ENCODE measurements at regions not wholly inside any gene's neighbourhood (a gene's known extent, or its start where the extent isn't known, plus 50 kb on each side); places are given as distances from the start of the nearest gene placed in this dataset.

- Histone ChIP-seq H3K9me3 (ENCODE audit: low read depth, low read length) (no peaks in the 10 kb centered on the region), H3K4me3 (peak overlapping the region; percentile 58), H3K27ac (peak overlapping the region; percentile 91), H3K9ac (ENCODE audit: insufficient read length) (peak overlapping the region; percentile 10), H3K36me3 (ENCODE audit: insufficient read depth, low read length) (no peaks in the 10 kb centered on the region)
- peak; percentile 53 for DNase-seq (ENCODE audit: low read depth, low spot score)
- TF ChIP-seq POLR2AphosphoS5 (IDR thresholded peaks at IDR 0.05; ENCODE audit: borderline replicate concordance, low read depth, low read length) (no peak), FOXP2 (optimal IDR thresholded peaks at IDR 0.05; ENCODE audit: control extremely low read depth, extremely low read length, insufficient read depth) (no peak), EZH2 (IDR thresholded peaks at IDR 0.05) (no peak)
These were observed 69.3 kb upstream of the LDB2 start for GRCh38 chr4:16967722-16968121.

GRCh38 chr4:16959305-16959704, 60.9 kb upstream of the LDB2 start:
- H3K36me3 ChIP-seq (ENCODE audit: insufficient read depth, low read length): no peaks in the 10 kb centered on the region
- H3K4me3 ChIP-seq: no peak overlapping the region
- no peaks in the 10 kb centered on the region for H3K9me3 ChIP-seq (ENCODE audit: low read depth, low read length)
- TF ChIP-seq FOXP2 (optimal IDR thresholded peaks at IDR 0.05; ENCODE audit: control extremely low read depth, extremely low read length, insufficient read depth) (no peak), POLR2AphosphoS5 (IDR thresholded peaks at IDR 0.05; ENCODE audit: borderline replicate concordance, low read depth, low read length) (no peak), EZH2 (IDR thresholded peaks at IDR 0.05) (no peak)
- H3K9ac ChIP-seq (ENCODE audit: insufficient read length): no peak overlapping the region
- DNase-seq (ENCODE audit: low read depth, low spot score): no peak
- H3K27ac ChIP-seq: no peak overlapping the region

DNA sequence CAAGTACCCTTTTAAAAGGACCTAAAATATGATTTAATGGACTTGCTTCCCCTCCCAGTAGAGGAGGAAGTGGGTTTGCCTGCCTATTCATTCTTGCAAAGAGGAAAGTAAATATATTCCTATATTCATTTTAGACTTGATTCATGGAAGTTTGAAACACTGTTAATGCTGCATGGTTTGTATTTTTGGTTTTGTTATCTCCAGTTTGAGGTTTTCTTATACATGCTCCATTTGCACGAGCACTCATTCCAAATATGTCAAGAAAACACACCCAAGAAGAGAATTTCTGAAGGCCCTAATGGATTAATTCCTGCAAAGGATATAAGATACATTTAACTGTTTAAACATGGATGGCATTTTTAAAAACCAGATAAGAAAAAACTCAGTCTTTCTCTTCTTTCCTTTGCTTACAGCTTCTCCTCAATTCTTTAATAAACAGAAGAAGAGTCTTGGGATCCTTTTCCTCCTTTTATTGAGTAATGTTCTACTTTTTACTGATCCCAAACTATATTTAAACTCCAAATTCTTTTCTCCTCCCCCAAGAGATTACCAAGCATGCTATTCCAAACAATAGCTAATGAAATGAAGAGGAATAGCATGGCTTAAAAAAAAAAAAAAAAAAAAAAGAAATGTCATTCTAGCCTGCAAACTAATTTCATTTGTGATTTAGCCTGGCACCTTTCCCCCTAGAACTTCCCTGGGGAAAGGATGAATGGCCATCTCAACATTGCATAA, 54.6 kb upstream of the LDB2 start:
- H3K27ac ChIP-seq: peak overlapping the region; percentile 81
- TF ChIP-seq FOXP2 (optimal IDR thresholded peaks at IDR 0.05; ENCODE audit: control extremely low read depth, extremely low read length, insufficient read depth) (no peak), POLR2AphosphoS5 (IDR thresholded peaks at IDR 0.05; ENCODE audit: borderline replicate concordance, low read depth, low read length) (no peak)
- no peaks in the 10 kb centered on the region for H3K9me3 ChIP-seq (ENCODE audit: low read depth, low read length)
- no peaks in the 10 kb centered on the region for H3K36me3 ChIP-seq (ENCODE audit: insufficient read depth, low read length)
- peak overlapping the region; percentile 70 for H3K4me3 ChIP-seq
- DNase-seq (ENCODE audit: low read depth, low spot score): peak; percentile 61
- peak overlapping the region; percentile 1 for H3K9ac ChIP-seq (ENCODE audit: insufficient read length)

- Histone ChIP-seq H3K9ac (ENCODE audit: insufficient read length) (peak overlapping the region; percentile 1), H3K9me3 (ENCODE audit: low read depth, low read length) (no peaks in the 10 kb centered on the region), H3K36me3 (ENCODE audit: insufficient read depth, low read length) (no peaks in the 10 kb centered on the region), H3K27ac (peak overlapping the region; percentile 81), H3K4me3 (peak overlapping the region; percentile 70)
- peak; percentile 52 for DNase-seq (ENCODE audit: low read depth, low spot score)
- TF ChIP-seq FOXP2 (optimal IDR thresholded peaks at IDR 0.05; ENCODE audit: control extremely low read depth, extremely low read length, insufficient read depth): no peak
- no peak for TF ChIP-seq EZH2 (IDR thresholded peaks at IDR 0.05)
- no peak; the same call in 1 of the 2 replicates for TF ChIP-seq POLR2AphosphoS5 (IDR thresholded peaks at IDR 0.05; ENCODE audit: borderline replicate concordance, low read depth, low read length)
These were observed 54.0 kb upstream of the LDB2 start for GRCh38 chr4:16952462-16952871.

Measured in SK-N-MC (cell line).